ENCODE measurements at regions not wholly inside any gene's neighbourhood (a gene's known extent, or its start where the extent isn't known, plus 50 kb on each side); places are given as distances from the start of the nearest gene placed in this dataset.
A peak's percentile ranks its signal among the peaks of the same experiment; 100 is the strongest.
"Not testable (repeated sequence)": the region's sequence is repeated elsewhere in the genome, so short reads cannot be mapped to it uniquely, and the experiment has no call there.

- Histone ChIP-seq H3K36me3 (replicated peaks in 1 of 2; ENCODE audit: insufficient read depth in 1 of 2, low read depth in 2 of 2) (no peaks in the 10 kb centered on the region), H3K4me3 (no peak overlapping the region), H3K4me1 (no peaks in the 10 kb centered on the region), H3K27me3 (no peaks in the 10 kb centered on the region), H3K9me3 (no peaks in the 10 kb centered on the region), H3K27ac (no peak overlapping the region)
- ATAC-seq: no peak
- intact Hi-C loops (cut with DNase I): no loop called here
- no peak for TF ChIP-seq POLR2A (IDR thresholded peaks at IDR 0.05)
- TF ChIP-seq, protein P1, sequence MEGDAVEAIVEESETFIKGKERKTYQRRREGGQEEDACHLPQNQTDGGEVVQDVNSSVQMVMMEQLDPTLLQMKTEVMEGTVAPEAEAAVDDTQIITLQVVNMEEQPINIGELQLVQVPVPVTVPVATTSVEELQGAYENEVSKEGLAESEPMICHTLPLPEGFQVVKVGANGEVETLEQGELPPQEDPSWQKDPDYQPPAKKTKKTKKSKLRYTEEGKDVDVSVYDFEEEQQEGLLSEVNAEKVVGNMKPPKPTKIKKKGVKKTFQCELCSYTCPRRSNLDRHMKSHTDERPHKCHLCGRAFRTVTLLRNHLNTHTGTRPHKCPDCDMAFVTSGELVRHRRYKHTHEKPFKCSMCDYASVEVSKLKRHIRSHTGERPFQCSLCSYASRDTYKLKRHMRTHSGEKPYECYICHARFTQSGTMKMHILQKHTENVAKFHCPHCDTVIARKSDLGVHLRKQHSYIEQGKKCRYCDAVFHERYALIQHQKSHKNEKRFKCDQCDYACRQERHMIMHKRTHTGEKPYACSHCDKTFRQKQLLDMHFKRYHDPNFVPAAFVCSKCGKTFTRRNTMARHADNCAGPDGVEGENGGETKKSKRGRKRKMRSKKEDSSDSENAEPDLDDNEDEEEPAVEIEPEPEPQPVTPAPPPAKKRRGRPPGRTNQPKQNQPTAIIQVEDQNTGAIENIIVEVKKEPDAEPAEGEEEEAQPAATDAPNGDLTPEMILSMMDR (IDR thresholded peaks at IDR 0.05): no peak
- DNase-seq: no peak
- 80 to 85% methylated on average over 19 to 21 of the region's 21 CpGs for WGBS, 2 donors
Observed at GRCh38 chr1:120954736-120955135, 65.2 kb downstream of the PPIAL4A start.

- WGBS, 2 donors: 86 to 88% methylated on average over 2 of the region's 2 CpGs
- ATAC-seq; H3K4me1 ChIP-seq; H3K27ac ChIP-seq; intact Hi-C loops (cut with DNase I); H3K27me3 ChIP-seq; H3K4me3 ChIP-seq; H3K36me3 ChIP-seq (replicated peaks in 1 of 2; ENCODE audit: insufficient read depth in 1 of 2, low read depth in 2 of 2); H3K9me3 ChIP-seq; DNase-seq: not testable (repeated sequence)
Observed at GRCh38 chr1:120955961-120956360, 66.4 kb downstream of the PPIAL4A start.

DNA sequence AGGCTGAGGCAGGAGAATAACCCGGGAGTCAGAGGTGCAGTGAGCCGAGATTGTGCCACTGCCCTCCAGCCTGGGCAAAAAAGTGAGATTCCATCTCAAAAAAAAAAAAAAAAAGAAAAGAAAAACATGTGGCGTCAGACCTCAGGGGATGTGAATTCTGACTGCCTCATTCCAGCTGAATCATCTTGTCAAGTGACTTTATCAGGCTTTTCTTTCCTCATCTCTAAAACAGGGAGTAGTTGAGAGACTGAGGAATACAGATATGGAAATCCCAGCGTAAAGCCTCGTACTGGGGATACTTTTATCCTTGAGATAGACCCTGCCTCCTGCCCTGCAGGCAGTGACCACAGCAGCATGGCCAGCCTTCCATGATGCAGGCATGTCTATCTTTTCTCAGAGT lies 76.4 kb downstream of the PPIAL4A start:
- ATAC-seq; intact Hi-C loops (cut with DNase I); DNase-seq; H3K27me3 ChIP-seq; H3K27ac ChIP-seq; H3K4me1 ChIP-seq; H3K9me3 ChIP-seq; H3K4me3 ChIP-seq; H3K36me3 ChIP-seq (replicated peaks in 1 of 2; ENCODE audit: insufficient read depth in 1 of 2, low read depth in 2 of 2): not testable (repeated sequence)
- 66 to 100% methylated on average over 1 to 2 of the region's 5 CpGs for WGBS, 2 donors

GRCh38 chr1:120972863-120973262 lies 83.3 kb downstream of the PPIAL4A start:
- H3K27me3 ChIP-seq; H3K4me3 ChIP-seq; H3K9me3 ChIP-seq; H3K4me1 ChIP-seq; intact Hi-C loops (cut with DNase I); H3K36me3 ChIP-seq (replicated peaks in 1 of 2; ENCODE audit: insufficient read depth in 1 of 2, low read depth in 2 of 2): not testable (repeated sequence)
- DNase-seq (peak; percentile 57 to 85 (median 76)), ATAC-seq (peak; percentile 99)
- peak overlapping the region; percentile 52 to 75 (median 56) for H3K27ac ChIP-seq
- peak in 1 of 3 donors; percentile 16 for TF ChIP-seq POLR2A (IDR thresholded peaks at IDR 0.05)
- WGBS, 2 donors: 9 to 15% methylated on average over 1 of the region's 2 CpGs

DNA sequence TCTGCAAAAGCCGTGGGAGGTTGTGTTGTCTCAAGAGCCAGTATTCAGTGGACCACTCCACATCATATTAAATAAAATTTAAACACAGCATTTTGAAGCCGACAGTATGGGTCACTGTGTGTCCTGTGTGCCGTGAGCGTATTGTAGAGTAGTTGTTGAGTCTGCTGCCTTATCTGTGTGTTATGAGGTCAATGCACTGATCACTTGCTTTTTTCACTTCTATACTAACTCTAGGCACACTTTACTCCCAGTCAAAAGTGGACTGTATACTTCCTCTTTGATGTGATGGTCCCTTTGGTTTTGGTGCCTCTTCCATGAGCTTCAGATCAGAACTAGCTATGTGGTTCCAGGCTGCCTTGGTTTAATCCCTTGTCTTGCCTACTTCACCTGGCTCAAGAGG lies 84.3 kb downstream of the PPIAL4A start:
- intact Hi-C loops (cut with DNase I); H3K4me1 ChIP-seq; H3K4me3 ChIP-seq; ATAC-seq; DNase-seq; H3K27me3 ChIP-seq; H3K9me3 ChIP-seq; H3K36me3 ChIP-seq (replicated peaks in 1 of 2; ENCODE audit: insufficient read depth in 1 of 2, low read depth in 2 of 2): not testable (repeated sequence)
- 83 to 96% methylated on average over 4 of the region's 4 CpGs for WGBS, 2 donors
- H3K27ac ChIP-seq: peak overlapping the region in 1 of 4 donors; percentile 75

DNA sequence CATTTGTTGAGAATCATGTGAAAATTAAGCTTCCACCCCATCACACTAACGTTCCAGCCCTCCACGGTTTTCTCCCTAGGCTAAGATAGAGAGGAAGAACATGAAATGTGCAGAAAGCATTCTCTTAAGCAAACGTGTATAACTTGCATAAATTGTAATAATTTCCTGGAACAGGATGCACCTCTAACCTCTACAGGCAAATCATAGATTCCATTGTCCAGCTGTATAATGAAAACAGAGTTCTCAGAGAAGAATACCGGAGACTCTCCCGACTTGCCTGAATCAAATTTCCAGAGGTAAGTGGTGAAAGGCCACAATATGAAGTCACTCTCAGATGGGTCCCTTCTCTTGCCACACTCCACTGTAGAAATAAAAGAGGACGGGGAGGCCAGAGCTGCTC lies 87.7 kb downstream of the PPIAL4A start:
- H3K36me3 ChIP-seq (replicated peaks in 1 of 2; ENCODE audit: insufficient read depth in 1 of 2, low read depth in 2 of 2); ATAC-seq; H3K27me3 ChIP-seq; H3K4me3 ChIP-seq; H3K9me3 ChIP-seq; DNase-seq; intact Hi-C loops (cut with DNase I); H3K27ac ChIP-seq: not testable (repeated sequence)
- 81% methylated on average over 5 to 6 of the region's 6 CpGs for WGBS, 2 donors
- peaks cover 10% of the 10 kb centered on the region for H3K4me1 ChIP-seq

DNA sequence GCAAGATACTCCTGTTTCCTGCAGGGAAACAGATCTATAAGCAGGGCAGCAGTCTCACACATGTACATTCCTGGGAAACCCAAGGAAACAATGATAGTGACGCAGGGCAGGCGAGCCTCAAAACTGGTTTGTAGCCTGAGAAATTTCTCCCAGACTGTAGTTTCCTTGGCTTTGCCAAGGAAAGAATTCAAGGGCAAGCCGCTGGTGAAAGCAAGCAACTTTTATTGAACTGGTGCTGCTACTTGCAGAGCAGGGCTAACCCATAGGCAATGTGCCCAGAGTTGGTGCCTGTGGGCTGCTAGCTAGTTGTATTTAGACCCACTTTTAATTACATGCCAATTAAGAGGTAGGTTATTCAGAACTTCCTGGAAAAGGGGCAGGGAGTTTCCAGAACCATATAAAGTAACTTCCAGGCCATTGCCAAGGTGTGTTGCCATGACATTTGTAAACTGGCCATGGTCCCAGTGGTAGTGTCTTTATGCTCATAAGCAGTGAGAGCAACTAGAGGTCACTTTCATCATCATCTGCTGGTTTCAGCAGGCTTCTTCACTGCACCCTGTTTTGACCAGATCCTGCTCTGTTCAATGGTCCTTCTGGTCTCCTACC lies 92.0 kb downstream of the PPIAL4A start:
- 25 to 61% methylated on average over 1 to 2 of the region's 3 CpGs for WGBS, 2 donors
- H3K27me3 ChIP-seq; H3K36me3 ChIP-seq (replicated peaks in 1 of 2; ENCODE audit: insufficient read depth in 1 of 2, low read depth in 2 of 2); intact Hi-C loops (cut with DNase I); H3K9me3 ChIP-seq; H3K4me3 ChIP-seq; H3K4me1 ChIP-seq: not testable (repeated sequence)
- ATAC-seq: peak; percentile 52
- H3K27ac ChIP-seq: peak overlapping the region in 1 of 4 donors; percentile 35
- DNase-seq: peak in 3 of 4 donors; percentile 18 to 32 (median 19)

GRCh38 chr1:120994614-120995013 lies 105.0 kb downstream of the PPIAL4A start:
- ATAC-seq; H3K9me3 ChIP-seq; H3K36me3 ChIP-seq (replicated peaks in 1 of 2; ENCODE audit: insufficient read depth in 1 of 2, low read depth in 2 of 2); intact Hi-C loops (cut with DNase I); H3K4me1 ChIP-seq; DNase-seq; H3K27ac ChIP-seq; H3K4me3 ChIP-seq; H3K27me3 ChIP-seq: not testable (repeated sequence)
- 55 to 75% methylated on average over 2 of the region's 2 CpGs for WGBS, 2 donors

- H3K36me3 ChIP-seq (replicated peaks in 1 of 2; ENCODE audit: insufficient read depth in 1 of 2, low read depth in 2 of 2); intact Hi-C loops (cut with DNase I); H3K27me3 ChIP-seq; H3K4me1 ChIP-seq; H3K4me3 ChIP-seq; H3K9me3 ChIP-seq; H3K27ac ChIP-seq: not testable (repeated sequence)
- WGBS, 2 donors: no CpG with 5 or more reads among the region's 1 CpG
- peak in 2 of 4 donors; percentile 23 to 41 for DNase-seq
- ATAC-seq: peak; percentile 88
Observed at GRCh38 chr1:120995025-120995424, 105.5 kb downstream of the PPIAL4A start.

- H3K4me1 ChIP-seq; H3K27ac ChIP-seq; H3K9me3 ChIP-seq; ATAC-seq; H3K4me3 ChIP-seq; intact Hi-C loops (cut with DNase I); H3K36me3 ChIP-seq (replicated peaks in 1 of 2; ENCODE audit: insufficient read depth in 1 of 2, low read depth in 2 of 2); H3K27me3 ChIP-seq; DNase-seq: not testable (repeated sequence)
- 59% methylated on average over 3 of the region's 10 CpGs; no CpG with 5 or more reads in 1 of the 2 donors for WGBS, 2 donors
Observed at GRCh38 chr1:121001090-121001726, 111.6 kb downstream of the PPIAL4A start.

- intact Hi-C loops (cut with DNase I); H3K36me3 ChIP-seq (replicated peaks in 1 of 2; ENCODE audit: insufficient read depth in 1 of 2, low read depth in 2 of 2); H3K27me3 ChIP-seq; DNase-seq; H3K4me3 ChIP-seq; ATAC-seq; H3K9me3 ChIP-seq; H3K27ac ChIP-seq; H3K4me1 ChIP-seq: not testable (repeated sequence)
- WGBS, 2 donors: no CpG with 5 or more reads among the region's 3 CpGs
Observed at GRCh38 chr1:121003230-121003629, 113.7 kb downstream of the PPIAL4A start.

Data from body of pancreas (tissue), 4 donors.